ENCODE measurements at regions not wholly inside any gene's neighbourhood (a gene's known extent, or its start where the extent isn't known, plus 50 kb on each side); places are given as distances from the start of the nearest gene placed in this dataset.
A peak's percentile ranks its signal among the peaks of the same experiment; 100 is the strongest.

DNA sequence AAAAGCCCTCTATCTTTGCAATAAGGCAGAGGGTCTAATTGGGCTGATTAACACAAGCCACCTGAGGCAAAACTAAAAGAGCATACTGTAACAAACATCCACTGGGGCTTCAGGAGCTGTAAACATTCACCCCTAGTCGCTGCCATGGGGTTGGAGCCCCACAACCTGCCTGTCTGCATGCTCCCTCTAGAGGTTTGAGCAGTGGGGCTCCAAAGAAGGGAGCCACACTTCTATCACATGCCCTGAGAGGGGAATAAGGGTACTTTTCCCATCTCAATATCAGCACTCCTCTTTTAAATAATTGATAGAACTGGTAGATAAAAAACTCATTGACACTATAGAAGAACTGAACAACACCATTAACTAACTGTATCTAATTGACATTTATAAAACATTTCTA lies 130.1 kb upstream of the COX10 start (continued):
- TF ChIP-seq, protein P1, sequence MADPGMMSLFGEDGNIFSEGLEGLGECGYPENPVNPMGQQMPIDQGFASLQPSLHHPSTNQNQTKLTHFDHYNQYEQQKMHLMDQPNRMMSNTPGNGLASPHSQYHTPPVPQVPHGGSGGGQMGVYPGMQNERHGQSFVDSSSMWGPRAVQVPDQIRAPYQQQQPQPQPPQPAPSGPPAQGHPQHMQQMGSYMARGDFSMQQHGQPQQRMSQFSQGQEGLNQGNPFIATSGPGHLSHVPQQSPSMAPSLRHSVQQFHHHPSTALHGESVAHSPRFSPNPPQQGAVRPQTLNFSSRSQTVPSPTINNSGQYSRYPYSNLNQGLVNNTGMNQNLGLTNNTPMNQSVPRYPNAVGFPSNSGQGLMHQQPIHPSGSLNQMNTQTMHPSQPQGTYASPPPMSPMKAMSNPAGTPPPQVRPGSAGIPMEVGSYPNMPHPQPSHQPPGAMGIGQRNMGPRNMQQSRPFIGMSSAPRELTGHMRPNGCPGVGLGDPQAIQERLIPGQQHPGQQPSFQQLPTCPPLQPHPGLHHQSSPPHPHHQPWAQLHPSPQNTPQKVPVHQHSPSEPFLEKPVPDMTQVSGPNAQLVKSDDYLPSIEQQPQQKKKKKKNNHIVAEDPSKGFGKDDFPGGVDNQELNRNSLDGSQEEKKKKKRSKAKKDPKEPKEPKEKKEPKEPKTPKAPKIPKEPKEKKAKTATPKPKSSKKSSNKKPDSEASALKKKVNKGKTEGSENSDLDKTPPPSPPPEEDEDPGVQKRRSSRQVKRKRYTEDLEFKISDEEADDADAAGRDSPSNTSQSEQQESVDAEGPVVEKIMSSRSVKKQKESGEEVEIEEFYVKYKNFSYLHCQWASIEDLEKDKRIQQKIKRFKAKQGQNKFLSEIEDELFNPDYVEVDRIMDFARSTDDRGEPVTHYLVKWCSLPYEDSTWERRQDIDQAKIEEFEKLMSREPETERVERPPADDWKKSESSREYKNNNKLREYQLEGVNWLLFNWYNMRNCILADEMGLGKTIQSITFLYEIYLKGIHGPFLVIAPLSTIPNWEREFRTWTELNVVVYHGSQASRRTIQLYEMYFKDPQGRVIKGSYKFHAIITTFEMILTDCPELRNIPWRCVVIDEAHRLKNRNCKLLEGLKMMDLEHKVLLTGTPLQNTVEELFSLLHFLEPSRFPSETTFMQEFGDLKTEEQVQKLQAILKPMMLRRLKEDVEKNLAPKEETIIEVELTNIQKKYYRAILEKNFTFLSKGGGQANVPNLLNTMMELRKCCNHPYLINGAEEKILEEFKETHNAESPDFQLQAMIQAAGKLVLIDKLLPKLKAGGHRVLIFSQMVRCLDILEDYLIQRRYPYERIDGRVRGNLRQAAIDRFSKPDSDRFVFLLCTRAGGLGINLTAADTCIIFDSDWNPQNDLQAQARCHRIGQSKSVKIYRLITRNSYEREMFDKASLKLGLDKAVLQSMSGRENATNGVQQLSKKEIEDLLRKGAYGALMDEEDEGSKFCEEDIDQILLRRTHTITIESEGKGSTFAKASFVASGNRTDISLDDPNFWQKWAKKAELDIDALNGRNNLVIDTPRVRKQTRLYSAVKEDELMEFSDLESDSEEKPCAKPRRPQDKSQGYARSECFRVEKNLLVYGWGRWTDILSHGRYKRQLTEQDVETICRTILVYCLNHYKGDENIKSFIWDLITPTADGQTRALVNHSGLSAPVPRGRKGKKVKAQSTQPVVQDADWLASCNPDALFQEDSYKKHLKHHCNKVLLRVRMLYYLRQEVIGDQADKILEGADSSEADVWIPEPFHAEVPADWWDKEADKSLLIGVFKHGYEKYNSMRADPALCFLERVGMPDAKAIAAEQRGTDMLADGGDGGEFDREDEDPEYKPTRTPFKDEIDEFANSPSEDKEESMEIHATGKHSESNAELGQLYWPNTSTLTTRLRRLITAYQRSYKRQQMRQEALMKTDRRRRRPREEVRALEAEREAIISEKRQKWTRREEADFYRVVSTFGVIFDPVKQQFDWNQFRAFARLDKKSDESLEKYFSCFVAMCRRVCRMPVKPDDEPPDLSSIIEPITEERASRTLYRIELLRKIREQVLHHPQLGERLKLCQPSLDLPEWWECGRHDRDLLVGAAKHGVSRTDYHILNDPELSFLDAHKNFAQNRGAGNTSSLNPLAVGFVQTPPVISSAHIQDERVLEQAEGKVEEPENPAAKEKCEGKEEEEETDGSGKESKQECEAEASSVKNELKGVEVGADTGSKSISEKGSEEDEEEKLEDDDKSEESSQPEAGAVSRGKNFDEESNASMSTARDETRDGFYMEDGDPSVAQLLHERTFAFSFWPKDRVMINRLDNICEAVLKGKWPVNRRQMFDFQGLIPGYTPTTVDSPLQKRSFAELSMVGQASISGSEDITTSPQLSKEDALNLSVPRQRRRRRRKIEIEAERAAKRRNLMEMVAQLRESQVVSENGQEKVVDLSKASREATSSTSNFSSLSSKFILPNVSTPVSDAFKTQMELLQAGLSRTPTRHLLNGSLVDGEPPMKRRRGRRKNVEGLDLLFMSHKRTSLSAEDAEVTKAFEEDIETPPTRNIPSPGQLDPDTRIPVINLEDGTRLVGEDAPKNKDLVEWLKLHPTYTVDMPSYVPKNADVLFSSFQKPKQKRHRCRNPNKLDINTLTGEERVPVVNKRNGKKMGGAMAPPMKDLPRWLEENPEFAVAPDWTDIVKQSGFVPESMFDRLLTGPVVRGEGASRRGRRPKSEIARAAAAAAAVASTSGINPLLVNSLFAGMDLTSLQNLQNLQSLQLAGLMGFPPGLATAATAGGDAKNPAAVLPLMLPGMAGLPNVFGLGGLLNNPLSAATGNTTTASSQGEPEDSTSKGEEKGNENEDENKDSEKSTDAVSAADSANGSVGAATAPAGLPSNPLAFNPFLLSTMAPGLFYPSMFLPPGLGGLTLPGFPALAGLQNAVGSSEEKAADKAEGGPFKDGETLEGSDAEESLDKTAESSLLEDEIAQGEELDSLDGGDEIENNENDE (IDR thresholded peaks at IDR 0.05; ENCODE audit: insufficient replicate concordance, low read length), result no peak
- TF ChIP-seq RAD21 (IDR thresholded peaks at IDR 0.05 in 1 of 2, conservative IDR thresholded peaks at IDR 0.05 in 1 of 2; ENCODE audit: low read depth in 2 of 2, low read length in 2 of 2), result peak; percentile 35 to 58; a peak in 3 of 4 replicates
- TF ChIP-seq EP300 (IDR thresholded peaks at IDR 0.05; ENCODE audit: borderline replicate concordance in 1 of 2, low read depth in 2 of 2, low read length in 2 of 2), result no peak
- TF ChIP-seq BACH1 (IDR thresholded peaks at IDR 0.05; ENCODE audit: low read length), result no peak
- peak; percentile 22 to 42 (median 27); a peak in 3 of 4 replicates for TF ChIP-seq CTCF (IDR thresholded peaks at IDR 0.05; ENCODE audit: control extremely low read depth in 1 of 3, insufficient read depth in 1 of 3, low read depth in 1 of 3, low read length in 3 of 3)
- no peak for TF ChIP-seq E2F6 (IDR thresholded peaks at IDR 0.05)
- TF ChIP-seq CTBP2 (IDR thresholded peaks at IDR 0.05; ENCODE audit: borderline replicate concordance, insufficient read depth, insufficient read length, low read length), result no peak

All from H1 (cell line).